ENCODE measurements at regions not wholly inside any gene's neighbourhood (a gene's known extent, or its start where the extent isn't known, plus 50 kb on each side); places are given as distances from the start of the nearest gene placed in this dataset.

- TF ChIP-seq CTCF (IDR thresholded peaks at IDR 0.05) (no peak), POLR2A (IDR thresholded peaks at IDR 0.05) (no peak)
Measured at GRCh38 chr3:184654375-184654774, 57.5 kb downstream of the MAGEF1 start.
